Endothelial cell of umbilical vein (primary cell): ENCODE measurements at regions not wholly inside any gene's neighbourhood (a gene's known extent, or its start where the extent isn't known, plus 50 kb on each side); places are given as distances from the start of the nearest gene placed in this dataset.

ENCODE experiments used
- BruUV-seq: library from RNA; stranded (reverse); fragments of 400-500 nt; replicated peaks from 2 replicates; lab custom pipeline; 2021; lab: Mats Ljungman, UMichigan
- CTCF ChIA-PET: fragments of 300-600, 350-600 bp; sonication (Branson Sonifier 250); formaldehyde crosslinking; loops from one replicate; lab custom pipeline; 2021; ENCODE audit warnings: antibody characterized with exemption, inconsistent platforms; lab: Charles Lee
- POLR2A ChIA-PET: fragments of 300-600, 350-600 bp; sonication (Branson Sonifier 250); formaldehyde crosslinking; loops from one replicate; lab custom pipeline; 2021; ENCODE audit warnings: antibody characterized with exemption, inconsistent platforms; lab: Charles Lee
- DNase-seq: peaks from one replicate; pipeline ENCODE4 v3.0.0-alpha.2; 2011; ENCODE audit warnings: low read depth, low spot score
- FAIRE-seq: peaks from 2 replicates; lab custom pipeline; 2011; peaks lifted over from hg19 to GRCh38; lab: Jason Lieb, UNC
- H2AFZ ChIP-seq: 2 replicates; pipeline ENCODE4 v1.6.0; 2012; ENCODE audit warnings: low read depth, low read length, control low read depth, inconsistent platforms
- H3K27ac ChIP-seq: 2 replicates; pipeline ENCODE4 v1.5.1; 2011; ENCODE audit warnings: low read depth, mild to moderate bottlenecking, control low read depth, low read length, moderate library complexity; ENCODE audit not compliant: insufficient read depth
- H3K27me3 ChIP-seq, 2 experiments: 2 replicates each; pipeline versions ENCODE4 v1.6.0 to v1.6.1; 2011; ENCODE audit warnings: low read length in 2 of 2, mixed read lengths in 1 of 2; ENCODE audit not compliant: control insufficient read depth in 2 of 2, insufficient read depth in 2 of 2
- H3K36me3 ChIP-seq, 2 experiments: 2 replicates in 1 of 2; 3 replicates in 1 of 2; pipeline ENCODE4 v1.5.1; 2011; ENCODE audit warnings: low read length in 2 of 2, mild to moderate bottlenecking in 1 of 2, moderate library complexity in 1 of 2; ENCODE audit not compliant: control insufficient read depth in 2 of 2, insufficient read depth in 2 of 2; ENCODE audit errors: extremely low read depth in 1 of 2
- H3K4me1 ChIP-seq: 3 replicates; pipeline ENCODE4 v1.5.1; 2011; ENCODE audit warnings: mild to moderate bottlenecking, low read length; ENCODE audit not compliant: control insufficient read depth, insufficient read depth; ENCODE audit errors: extremely low read depth
- H3K4me2 ChIP-seq: 2 replicates; pipeline ENCODE4 v1.6.1; 2011; ENCODE audit warnings: low read length, control low read depth, mixed read lengths; ENCODE audit not compliant: insufficient read depth
- H3K4me3 ChIP-seq, 3 experiments: fragments of 200-600 bp in 1 of 3; sonication (generic), shearing (Covaris generic) in 1 of 3; replicated peaks in 1 of 3; 2 replicates each; pipeline ENCODE4 v1.5.1; 2011 to 2016; ENCODE audit warnings: control low read depth in 3 of 3, low read length in 3 of 3, mild to moderate bottlenecking in 2 of 3, inconsistent platforms in 1 of 3, low read depth in 1 of 3, moderate library complexity in 1 of 3; ENCODE audit not compliant: insufficient read depth in 1 of 3
- H3K79me2 ChIP-seq: 2 replicates; pipeline ENCODE4 v1.6.0; 2012; ENCODE audit warnings: low read length, inconsistent platforms; ENCODE audit not compliant: control insufficient read depth, insufficient read depth
- H3K9ac ChIP-seq: replicated peaks from 2 replicates; pipeline ENCODE3; 2011; ENCODE audit warnings: low read length, control low read depth; ENCODE audit not compliant: insufficient read depth; ENCODE audit errors: extremely low read depth
- H3K9me1 ChIP-seq: replicated peaks from 3 replicates; pipeline ENCODE4 v1.6.0; 2011; ENCODE audit warnings: mild to moderate bottlenecking, low read length; ENCODE audit not compliant: control insufficient read depth, insufficient read depth; ENCODE audit errors: extremely low read depth
- H3K9me3 ChIP-seq: replicated peaks from 2 replicates; pipeline ENCODE4 v1.5.1; 2012; ENCODE audit warnings: low read length, inconsistent platforms; ENCODE audit not compliant: control insufficient read depth, insufficient read depth
- H4K20me1 ChIP-seq: replicated peaks from 2 replicates; pipeline ENCODE3; 2011; ENCODE audit warnings: mild to moderate bottlenecking, low read length; ENCODE audit not compliant: control insufficient read depth, insufficient read depth; ENCODE audit errors: extremely low read depth
- CTCF ChIP-seq, 2 donors: IDR thresholded peaks; 1 replicate in 1 of 2; 2 replicates in 1 of 2; pipeline ENCODE4 v1.5.1; 2011; ENCODE audit warnings: low read length in 2 of 2, mild to moderate bottlenecking in 2 of 2, moderate library complexity in 2 of 2, control low read depth in 1 of 2, inconsistent platforms in 1 of 2, low read depth in 1 of 2; ENCODE audit not compliant: insufficient read depth in 1 of 2; ENCODE audit errors: extremely low read depth in 1 of 2
- EZH2 ChIP-seq: IDR thresholded peaks from 2 replicates; pipeline ENCODE4 v1.6.1; 2012; ENCODE audit warnings: borderline replicate concordance, low read depth, mild to moderate bottlenecking, moderate library complexity, low read length, inconsistent platforms; ENCODE audit not compliant: severe bottlenecking
- FOS ChIP-seq: IDR thresholded peaks from 2 replicates; pipeline ENCODE4 v1.6.1; 2011; ENCODE audit warnings: mild to moderate bottlenecking, low read length, moderate library complexity, borderline replicate concordance; ENCODE audit not compliant: insufficient read depth
- GATA2 ChIP-seq: IDR thresholded peaks from 2 replicates; pipeline ENCODE4 v1.7.0; 2011; ENCODE audit warnings: low read depth, mild to moderate bottlenecking, moderate library complexity, mixed read lengths, low read length; ENCODE audit not compliant: insufficient read length, insufficient read depth
- JUN ChIP-seq: IDR thresholded peaks from 2 replicates; pipeline ENCODE4 v1.6.1; 2011; ENCODE audit warnings: borderline replicate concordance, low read depth; ENCODE audit not compliant: insufficient read length, insufficient read depth
- MAX ChIP-seq: IDR thresholded peaks from 2 replicates; pipeline ENCODE4 v1.6.1; 2011; ENCODE audit not compliant: insufficient read depth, insufficient read length
- MYC ChIP-seq: IDR thresholded peaks from one replicate; pipeline ENCODE4 v1.6.1; 2011; ENCODE audit warnings: mild to moderate bottlenecking, low read depth, low read length
- POLR2A ChIP-seq: IDR thresholded peaks from 2 replicates; pipeline ENCODE4 v1.6.1; 2012; ENCODE audit warnings: low read depth, mild to moderate bottlenecking, control low read depth, low read length
- POLR2AphosphoS5 ChIP-seq: IDR thresholded peaks from 2 replicates; pipeline ENCODE4 v1.6.1; 2012; ENCODE audit warnings: low read depth, mild to moderate bottlenecking, control low read depth, low read length, moderate library complexity; ENCODE audit not compliant: insufficient read depth
- dilution Hi-C: fragments of 300-500 bp; cut with MboI; formaldehyde crosslinking; loops from one replicate; pipeline ENCODE4 v1.15.0; 2019; ENCODE audit warnings: low sequenced_read_pairs; ENCODE audit not compliant: extremely low pct_ligation_motif_present
- intact Hi-C: fragments of 100-400 bp; cut with micrococcal nuclease; formaldehyde crosslinking; loops from one replicate; pipeline ENCODE4 v1.10.0; 2022

GRCh38 chr3:110066206-110066605 lies 728.9 kb upstream of the DPPA4 start:
- intact Hi-C loops (no loop called here), dilution Hi-C loops (no loop called here)
- Histone ChIP-seq H3K4me2 (no peak overlapping the region), H3K9ac (no peak overlapping the region), H4K20me1 (no peaks in the 10 kb centered on the region), H3K36me3 (no peaks in the 10 kb centered on the region), H3K9me3 (peaks cover 6% of the 10 kb centered on the region), H2AFZ (no peak overlapping the region), H3K27me3 (no peaks in the 10 kb centered on the region), H3K27ac (no peak overlapping the region), H3K79me2 (no peaks in the 10 kb centered on the region), H3K4me1 (no peaks in the 10 kb centered on the region), H3K9me1 (no peaks in the 10 kb centered on the region), H3K4me3 (no peak overlapping the region)
- FAIRE-seq (no peak), DNase-seq (no peak)
- ChIA-PET CTCF (no interaction called here), POLR2A (no interaction called here)
- TF ChIP-seq JUN (no peak), MAX (no peak), POLR2AphosphoS5 (no peak), CTCF (IDR thresholded peaks at IDR 0.05; ENCODE audit: extremely low read depth in 1 of 2, insufficient read depth in 1 of 2, low read depth in 1 of 2, low read length in 2 of 2) (no peak), FOS (no peak), POLR2A (no peak), MYC (no peak), GATA2 (no peak), EZH2 (no peak)
- no TSS peak for BruUV-seq
